KMS-11 (cell line): ENCODE measurements at regions not wholly inside any gene's neighbourhood (a gene's known extent, or its start where the extent isn't known, plus 50 kb on each side); places are given as distances from the start of the nearest gene placed in this dataset.

Source experiments
- H2AFZ ChIP-seq: fragments of 200-600 bp; sonication (generic); 2 replicates; pipeline ENCODE4 v1.6.1; 2016; ENCODE audit warnings: antibody characterized with exemption, mixed run types, low read depth
- H3K27ac ChIP-seq: fragments of 200-600 bp; sonication (generic); 2 replicates; pipeline ENCODE4 v1.6.1; 2016; ENCODE audit warnings: mild to moderate bottlenecking, mixed run types
- H3K27me3 ChIP-seq: fragments of 200-600 bp; sonication (generic); 2 replicates; pipeline ENCODE4 v1.6.1; 2017; ENCODE audit warnings: mild to moderate bottlenecking, low read depth, mixed run types, moderate library complexity; ENCODE audit not compliant: insufficient read depth
- H3K36me3 ChIP-seq: fragments of 200-600 bp; sonication (generic); 2 replicates; pipeline ENCODE4 v1.6.1; 2017; ENCODE audit warnings: mild to moderate bottlenecking, mixed run types; ENCODE audit not compliant: insufficient read depth
- H3K4me1 ChIP-seq: fragments of 200-600 bp; sonication (generic); 2 replicates; pipeline ENCODE4 v1.6.1; 2016; ENCODE audit warnings: mild to moderate bottlenecking, low read depth, mixed run types; ENCODE audit not compliant: poor library complexity, severe bottlenecking
- H3K4me2 ChIP-seq: fragments of 200-600 bp; sonication (generic); 2 replicates; pipeline ENCODE4 v1.7.0; 2016; ENCODE audit warnings: mild to moderate bottlenecking, mixed run types
- H3K4me3 ChIP-seq: fragments of 200-600 bp; sonication (generic); IDR thresholded peaks from 2 replicates; pipeline ENCODE4 v1.6.1; 2017; ENCODE audit warnings: low read depth, low read length, mixed read lengths; ENCODE audit not compliant: insufficient read depth
- H3K79me2 ChIP-seq: fragments of 200-600 bp; sonication (generic); 2 replicates; pipeline ENCODE4 v1.6.1; 2016; ENCODE audit warnings: low read depth, mixed run types; ENCODE audit not compliant: insufficient read depth
- H3K9ac ChIP-seq: fragments of 200-600 bp; sonication (generic); 2 replicates; pipeline ENCODE4 v1.6.1; 2016; ENCODE audit warnings: mild to moderate bottlenecking, mixed run types
- H4K20me1 ChIP-seq: fragments of 200-600 bp; sonication (generic); 2 replicates; pipeline ENCODE4 v1.6.1; 2016; ENCODE audit warnings: mild to moderate bottlenecking, mixed run types; ENCODE audit not compliant: insufficient read depth
- TF ChIP-seq, protein P1 (sequence below): fragments of 200-600 bp; sonication (generic); conservative IDR thresholded peaks from 2 replicates; pipeline ENCODE4 v1.6.1; 2017; ENCODE audit warnings: low read depth, mild to moderate bottlenecking, antibody characterized with exemption, low read length, moderate library complexity, mixed read lengths

GRCh38 chr3:22608721-22609120 lies 594.4 kb upstream of the UBE2E2 start:
- no peak overlapping the region for H3K4me2 ChIP-seq
- H3K79me2 ChIP-seq = no peaks in the 10 kb centered on the region
- H3K9ac ChIP-seq = no peak overlapping the region
- no peaks in the 10 kb centered on the region for H3K36me3 ChIP-seq
- H3K4me1 ChIP-seq = no peaks in the 10 kb centered on the region
- H3K4me3 ChIP-seq = no peak overlapping the region
- TF ChIP-seq, protein P1, sequence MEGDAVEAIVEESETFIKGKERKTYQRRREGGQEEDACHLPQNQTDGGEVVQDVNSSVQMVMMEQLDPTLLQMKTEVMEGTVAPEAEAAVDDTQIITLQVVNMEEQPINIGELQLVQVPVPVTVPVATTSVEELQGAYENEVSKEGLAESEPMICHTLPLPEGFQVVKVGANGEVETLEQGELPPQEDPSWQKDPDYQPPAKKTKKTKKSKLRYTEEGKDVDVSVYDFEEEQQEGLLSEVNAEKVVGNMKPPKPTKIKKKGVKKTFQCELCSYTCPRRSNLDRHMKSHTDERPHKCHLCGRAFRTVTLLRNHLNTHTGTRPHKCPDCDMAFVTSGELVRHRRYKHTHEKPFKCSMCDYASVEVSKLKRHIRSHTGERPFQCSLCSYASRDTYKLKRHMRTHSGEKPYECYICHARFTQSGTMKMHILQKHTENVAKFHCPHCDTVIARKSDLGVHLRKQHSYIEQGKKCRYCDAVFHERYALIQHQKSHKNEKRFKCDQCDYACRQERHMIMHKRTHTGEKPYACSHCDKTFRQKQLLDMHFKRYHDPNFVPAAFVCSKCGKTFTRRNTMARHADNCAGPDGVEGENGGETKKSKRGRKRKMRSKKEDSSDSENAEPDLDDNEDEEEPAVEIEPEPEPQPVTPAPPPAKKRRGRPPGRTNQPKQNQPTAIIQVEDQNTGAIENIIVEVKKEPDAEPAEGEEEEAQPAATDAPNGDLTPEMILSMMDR = no peak
- no peaks in the 10 kb centered on the region for H3K27me3 ChIP-seq
- H4K20me1 ChIP-seq = no peaks in the 10 kb centered on the region
- no peak overlapping the region for H3K27ac ChIP-seq
- H2AFZ ChIP-seq = no peak overlapping the region

GRCh38 chr3:22609139-22609538 lies 594.0 kb upstream of the UBE2E2 start:
- TF ChIP-seq, protein P1 = no peak
- Histone ChIP-seq H4K20me1 (no peaks in the 10 kb centered on the region), H3K4me2 (no peak overlapping the region), H3K4me3 (no peak overlapping the region), H3K36me3 (no peaks in the 10 kb centered on the region), H3K27me3 (no peaks in the 10 kb centered on the region), H3K79me2 (no peaks in the 10 kb centered on the region), H2AFZ (no peak overlapping the region), H3K4me1 (no peaks in the 10 kb centered on the region), H3K27ac (no peak overlapping the region), H3K9ac (no peak overlapping the region)

- H3K36me3 ChIP-seq = no peaks in the 10 kb centered on the region
- H3K27ac ChIP-seq = no peak overlapping the region
- no peaks in the 10 kb centered on the region for H3K79me2 ChIP-seq
- H3K27me3 ChIP-seq = no peaks in the 10 kb centered on the region
- H4K20me1 ChIP-seq = no peaks in the 10 kb centered on the region
- no peak overlapping the region for H3K4me2 ChIP-seq
- H3K4me3 ChIP-seq = no peak overlapping the region
- no peak overlapping the region for H2AFZ ChIP-seq
- H3K9ac ChIP-seq = no peak overlapping the region
- TF ChIP-seq, protein P1 = no peak
- no peaks in the 10 kb centered on the region for H3K4me1 ChIP-seq
Measured at GRCh38 chr3:22612927-22613326, 590.2 kb upstream of the UBE2E2 start.

DNA sequence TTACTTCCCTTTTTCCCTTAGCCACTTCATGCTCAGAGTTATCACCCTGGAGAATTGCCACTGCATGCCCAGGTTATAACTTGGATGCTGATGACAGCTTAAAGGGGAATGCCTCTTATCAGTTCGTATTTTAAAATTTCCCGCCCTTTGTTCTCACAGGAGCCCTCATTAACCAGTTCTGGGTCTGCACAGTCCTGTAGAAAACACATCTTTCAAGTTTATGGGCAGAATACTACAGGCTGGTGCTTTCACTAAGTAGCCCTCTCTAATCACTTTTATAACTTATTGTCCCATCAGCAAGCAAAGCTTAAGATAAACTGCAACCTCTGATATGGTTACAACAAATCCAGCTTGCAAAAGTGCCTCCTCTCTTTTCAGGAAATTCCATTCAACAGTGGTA lies 587.3 kb upstream of the UBE2E2 start:
- no peak overlapping the region for H3K4me3 ChIP-seq
- H2AFZ ChIP-seq = no peak overlapping the region
- H3K79me2 ChIP-seq = no peaks in the 10 kb centered on the region
- TF ChIP-seq, protein P1 = no peak
- no peaks in the 10 kb centered on the region for H4K20me1 ChIP-seq
- no peak overlapping the region for H3K27ac ChIP-seq
- H3K27me3 ChIP-seq = no peaks in the 10 kb centered on the region
- no peak overlapping the region for H3K9ac ChIP-seq
- no peaks in the 10 kb centered on the region for H3K4me1 ChIP-seq
- H3K4me2 ChIP-seq = no peak overlapping the region
- H3K36me3 ChIP-seq = no peaks in the 10 kb centered on the region
